ENCODE measurements at regions not wholly inside any gene's neighbourhood (a gene's known extent, or its start where the extent isn't known, plus 50 kb on each side); places are given as distances from the start of the nearest gene placed in this dataset.

DNA sequence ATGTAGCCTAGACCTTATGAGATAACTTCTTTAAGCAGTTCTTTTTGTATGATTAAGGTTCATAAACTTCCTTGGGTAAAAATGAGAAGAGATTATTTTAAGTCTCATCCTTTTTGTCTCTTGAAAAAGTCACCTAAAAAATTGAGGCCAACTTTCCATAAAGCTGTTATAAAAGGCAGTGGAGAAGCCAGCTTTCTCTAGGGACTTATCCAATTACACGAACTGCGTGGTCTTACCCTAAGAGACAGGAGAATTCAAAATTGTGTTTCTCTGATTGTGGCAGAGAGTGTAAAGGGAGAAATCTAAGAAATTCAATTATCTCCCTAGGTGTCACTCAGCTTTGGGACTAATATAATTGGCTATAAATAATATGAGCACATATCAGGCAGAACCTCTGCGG is 262.0 kb downstream of the SHOX2 start:
- no peaks in the 10 kb centered on the region for H3K27me3 ChIP-seq
- no peak overlapping the region for H3K27ac Mint-ChIP-seq
- no peaks in the 10 kb centered on the region for H3K4me1 ChIP-seq
- no peaks in the 10 kb centered on the region for H3K9me3 ChIP-seq (ENCODE audit: low read depth)
- H3K4me2 ChIP-seq, result no peak overlapping the region
- H3K36me3 ChIP-seq, result no peaks in the 10 kb centered on the region
- no peak overlapping the region for H2AFZ ChIP-seq (replicated peaks)
- no peaks in the 10 kb centered on the region for H3F3A ChIP-seq (ENCODE audit: low read depth)
- no peaks in the 10 kb centered on the region for H3K36me3 Mint-ChIP-seq
- H3K4me3 Mint-ChIP-seq, result no peak overlapping the region
- no peaks in the 10 kb centered on the region for H4K20me1 ChIP-seq (ENCODE audit: low read depth)
- DNase-seq (ENCODE audit: low spot score), result no peak
- H3K9me3 Mint-ChIP-seq, result no peaks in the 10 kb centered on the region
- no peak for TF ChIP-seq EZH2phosphoT487 (IDR thresholded peaks at IDR 0.05)
- TF ChIP-seq, protein P1, sequence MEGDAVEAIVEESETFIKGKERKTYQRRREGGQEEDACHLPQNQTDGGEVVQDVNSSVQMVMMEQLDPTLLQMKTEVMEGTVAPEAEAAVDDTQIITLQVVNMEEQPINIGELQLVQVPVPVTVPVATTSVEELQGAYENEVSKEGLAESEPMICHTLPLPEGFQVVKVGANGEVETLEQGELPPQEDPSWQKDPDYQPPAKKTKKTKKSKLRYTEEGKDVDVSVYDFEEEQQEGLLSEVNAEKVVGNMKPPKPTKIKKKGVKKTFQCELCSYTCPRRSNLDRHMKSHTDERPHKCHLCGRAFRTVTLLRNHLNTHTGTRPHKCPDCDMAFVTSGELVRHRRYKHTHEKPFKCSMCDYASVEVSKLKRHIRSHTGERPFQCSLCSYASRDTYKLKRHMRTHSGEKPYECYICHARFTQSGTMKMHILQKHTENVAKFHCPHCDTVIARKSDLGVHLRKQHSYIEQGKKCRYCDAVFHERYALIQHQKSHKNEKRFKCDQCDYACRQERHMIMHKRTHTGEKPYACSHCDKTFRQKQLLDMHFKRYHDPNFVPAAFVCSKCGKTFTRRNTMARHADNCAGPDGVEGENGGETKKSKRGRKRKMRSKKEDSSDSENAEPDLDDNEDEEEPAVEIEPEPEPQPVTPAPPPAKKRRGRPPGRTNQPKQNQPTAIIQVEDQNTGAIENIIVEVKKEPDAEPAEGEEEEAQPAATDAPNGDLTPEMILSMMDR (IDR thresholded peaks at IDR 0.05), result no peak
- no peak for TF ChIP-seq EZH2 (IDR thresholded peaks at IDR 0.05)
- no peak overlapping the region for H3K27ac ChIP-seq
- no peak overlapping the region for H3K9ac ChIP-seq
- no peaks in the 10 kb centered on the region for H3K27me3 Mint-ChIP-seq (ENCODE audit: insufficient read depth, low read depth)
- H3K4me1 Mint-ChIP-seq, result no peaks in the 10 kb centered on the region
- no peaks in the 10 kb centered on the region for H3K79me2 ChIP-seq (ENCODE audit: low read depth)
- H3K4me3 ChIP-seq, result no peak overlapping the region

DNA sequence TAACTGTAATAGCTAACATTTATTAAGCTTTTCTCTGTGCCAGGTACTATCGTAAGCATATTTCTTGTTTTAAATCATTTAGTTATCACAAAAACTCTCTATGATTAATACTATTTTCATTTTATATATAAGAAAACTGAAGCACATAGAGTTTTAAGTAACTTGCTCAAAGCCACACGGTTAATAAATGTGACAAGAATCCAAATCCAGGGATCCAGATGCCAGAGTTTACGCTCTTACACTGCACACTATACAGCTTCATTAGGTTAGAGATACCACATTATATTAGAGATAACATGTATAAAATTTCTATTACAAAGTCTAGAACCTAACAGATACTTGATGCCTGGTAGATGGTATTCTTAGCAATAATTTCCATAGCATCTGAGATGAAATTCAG is 265.2 kb downstream of the SHOX2 start:
- H3K4me1 Mint-ChIP-seq, result no peaks in the 10 kb centered on the region
- Histone ChIP-seq H3K79me2 (ENCODE audit: low read depth) (no peaks in the 10 kb centered on the region), H3K27ac (no peak overlapping the region), H3K4me1 (no peaks in the 10 kb centered on the region), H3F3A (ENCODE audit: low read depth) (no peaks in the 10 kb centered on the region), H3K36me3 (no peaks in the 10 kb centered on the region), H3K9ac (no peak overlapping the region), H3K9me3 (ENCODE audit: low read depth) (no peaks in the 10 kb centered on the region), H3K27me3 (no peaks in the 10 kb centered on the region), H3K4me3 (no peak overlapping the region), H4K20me1 (ENCODE audit: low read depth) (no peaks in the 10 kb centered on the region), H3K4me2 (no peak overlapping the region), H2AFZ (replicated peaks) (no peak overlapping the region)
- no peaks in the 10 kb centered on the region for H3K36me3 Mint-ChIP-seq
- no peak for DNase-seq (ENCODE audit: low spot score)
- no peaks in the 10 kb centered on the region for H3K9me3 Mint-ChIP-seq
- no peak overlapping the region for H3K27ac Mint-ChIP-seq
- no peaks in the 10 kb centered on the region for H3K27me3 Mint-ChIP-seq (ENCODE audit: insufficient read depth, low read depth)
- no peak overlapping the region for H3K4me3 Mint-ChIP-seq
- TF ChIP-seq, protein P1 (IDR thresholded peaks at IDR 0.05), result no peak
- TF ChIP-seq EZH2phosphoT487 (IDR thresholded peaks at IDR 0.05) (no peak), EZH2 (IDR thresholded peaks at IDR 0.05) (no peak)

DNA sequence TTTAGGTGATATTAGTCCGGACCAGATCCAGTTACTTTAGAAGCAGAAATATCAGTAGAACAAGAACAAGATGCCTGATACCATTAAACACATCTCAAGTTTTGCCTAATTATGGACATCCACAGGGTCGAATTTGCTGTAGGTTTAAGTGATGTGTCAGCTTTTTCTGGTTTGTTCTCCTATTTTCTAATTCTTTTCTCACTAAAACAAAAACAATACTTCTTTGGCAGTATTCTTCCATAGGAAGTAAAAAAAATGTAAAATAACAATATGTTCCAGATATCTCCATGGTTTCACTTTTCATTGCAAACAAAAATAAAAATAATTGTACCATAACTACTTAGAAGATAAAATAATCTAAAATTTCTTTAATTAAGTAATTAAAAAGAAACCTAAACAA is 265.7 kb downstream of the SHOX2 start:
- H3K4me1 ChIP-seq, result no peaks in the 10 kb centered on the region
- H3K36me3 ChIP-seq, result no peaks in the 10 kb centered on the region
- no peaks in the 10 kb centered on the region for H3K9me3 ChIP-seq (ENCODE audit: low read depth)
- H2AFZ ChIP-seq (replicated peaks), result no peak overlapping the region
- no peaks in the 10 kb centered on the region for H3K27me3 Mint-ChIP-seq (ENCODE audit: insufficient read depth, low read depth)
- H3K79me2 ChIP-seq (ENCODE audit: low read depth), result no peaks in the 10 kb centered on the region
- no peaks in the 10 kb centered on the region for H4K20me1 ChIP-seq (ENCODE audit: low read depth)
- no peaks in the 10 kb centered on the region for H3K36me3 Mint-ChIP-seq
- no peak overlapping the region for H3K4me2 ChIP-seq
- TF ChIP-seq EZH2phosphoT487 (IDR thresholded peaks at IDR 0.05), result no peak
- no peak for TF ChIP-seq EZH2 (IDR thresholded peaks at IDR 0.05)
- TF ChIP-seq, protein P1 (IDR thresholded peaks at IDR 0.05), result no peak
- H3K27ac ChIP-seq, result no peak overlapping the region
- H3K4me3 Mint-ChIP-seq, result no peak overlapping the region
- no peaks in the 10 kb centered on the region for H3K9me3 Mint-ChIP-seq
- H3K4me1 Mint-ChIP-seq, result no peaks in the 10 kb centered on the region
- H3F3A ChIP-seq (ENCODE audit: low read depth), result no peaks in the 10 kb centered on the region
- H3K9ac ChIP-seq, result no peak overlapping the region
- no peaks in the 10 kb centered on the region for H3K27me3 ChIP-seq
- no peak overlapping the region for H3K27ac Mint-ChIP-seq
- no peak for DNase-seq (ENCODE audit: low spot score)
- H3K4me3 ChIP-seq, result no peak overlapping the region

DNA sequence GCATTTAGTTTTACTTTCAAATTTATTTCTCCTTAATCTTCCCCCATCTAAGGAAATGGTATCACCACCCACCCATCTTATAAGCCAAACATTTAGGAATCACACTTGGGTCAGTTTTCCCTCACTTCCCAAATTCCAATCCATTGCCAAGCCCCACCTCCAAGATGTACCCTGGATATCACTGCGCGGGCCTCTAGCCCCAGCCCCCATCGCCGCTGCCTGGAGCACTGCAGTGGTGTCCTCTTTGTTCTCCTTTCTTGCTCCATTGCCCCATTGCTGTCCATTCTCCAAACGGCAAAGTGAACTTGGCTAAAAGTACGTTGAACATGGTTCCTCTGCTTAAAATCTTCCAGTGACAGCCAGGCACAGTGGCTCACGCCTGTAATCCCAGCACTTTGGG is 267.8 kb downstream of the SHOX2 start:
- Histone ChIP-seq H2AFZ (replicated peaks) (no peak overlapping the region), H3K36me3 (no peaks in the 10 kb centered on the region), H3K4me3 (no peak overlapping the region), H3K79me2 (ENCODE audit: low read depth) (no peaks in the 10 kb centered on the region), H3K4me2 (no peak overlapping the region), H3K4me1 (no peaks in the 10 kb centered on the region), H4K20me1 (ENCODE audit: low read depth) (no peaks in the 10 kb centered on the region), H3K27me3 (no peaks in the 10 kb centered on the region), H3K9ac (no peak overlapping the region), H3K9me3 (ENCODE audit: low read depth) (no peaks in the 10 kb centered on the region), H3K27ac (no peak overlapping the region), H3F3A (ENCODE audit: low read depth) (no peaks in the 10 kb centered on the region)
- Mint-ChIP-seq H3K27me3 (ENCODE audit: insufficient read depth, low read depth) (no peaks in the 10 kb centered on the region), H3K9me3 (no peaks in the 10 kb centered on the region), H3K27ac (no peak overlapping the region), H3K4me3 (no peak overlapping the region), H3K36me3 (no peaks in the 10 kb centered on the region), H3K4me1 (no peaks in the 10 kb centered on the region)
- DNase-seq (ENCODE audit: low spot score), result no peak
- TF ChIP-seq, protein P1 (IDR thresholded peaks at IDR 0.05), result no peak
- TF ChIP-seq EZH2phosphoT487 (IDR thresholded peaks at IDR 0.05) (no peak), EZH2 (IDR thresholded peaks at IDR 0.05) (no peak)

All from neural progenitor cell (in vitro differentiated cells).